ENCODE measurements at regions not wholly inside any gene's neighbourhood (a gene's known extent, or its start where the extent isn't known, plus 50 kb on each side); places are given as distances from the start of the nearest gene placed in this dataset.

GRCh38 chr5:159452480-159453167 lies 122.3 kb upstream of the IL12B start:
- no peak for TF ChIP-seq POLR2A (IDR thresholded peaks at IDR 0.05; ENCODE audit: low read length)
- TF ChIP-seq GATA1 (IDR thresholded peaks at IDR 0.05; ENCODE audit: low read depth, low read length): no peak
